ENCODE measurements at regions not wholly inside any gene's neighbourhood (a gene's known extent, or its start where the extent isn't known, plus 50 kb on each side); places are given as distances from the start of the nearest gene placed in this dataset.

- H3K4me1 ChIP-seq (ENCODE audit: control insufficient read depth, insufficient read depth, low read length), result no peaks in the 10 kb centered on the region
- peaks cover 4% of the 10 kb centered on the region for H3K9me3 ChIP-seq (replicated peaks; ENCODE audit: control insufficient read depth, low read depth, low read length)
- WGBS (ENCODE audit: insufficient coverage), result 44% methylated on average over 2 of the region's 6 CpGs
- H3K27me3 ChIP-seq (ENCODE audit: control insufficient read depth, insufficient read depth, low read length), result no peaks in the 10 kb centered on the region
- H3K36me3 ChIP-seq (ENCODE audit: control insufficient read depth, insufficient read depth, low read length), result no peaks in the 10 kb centered on the region
- H3K27ac ChIP-seq (ENCODE audit: low read length), result no peak overlapping the region
- DNase-seq, result no peak
- H3K4me3 ChIP-seq (ENCODE audit: low read length), result no peak overlapping the region
Measured at GRCh38 chr15:23839893-23840474, 152.9 kb upstream of the NDN start.

GRCh38 chr15:23846218-23846617, 159.1 kb upstream of the NDN start:
- Histone ChIP-seq H3K4me3 (ENCODE audit: low read length) (no peak overlapping the region), H3K4me1 (ENCODE audit: control insufficient read depth, insufficient read depth, low read length) (peaks cover 5% of the 10 kb centered on the region), H3K27ac (ENCODE audit: low read length) (no peak overlapping the region), H3K9me3 (replicated peaks; ENCODE audit: control insufficient read depth, low read depth, low read length) (peaks cover 3% of the 10 kb centered on the region), H3K27me3 (ENCODE audit: control insufficient read depth, insufficient read depth, low read length) (no peaks in the 10 kb centered on the region), H3K36me3 (ENCODE audit: control insufficient read depth, insufficient read depth, low read length) (no peaks in the 10 kb centered on the region)
- DNase-seq, result no peak
- WGBS (ENCODE audit: insufficient coverage), result no CpG with 5 or more reads among the region's 3 CpGs

GRCh38 chr15:23850666-23851065, 163.6 kb upstream of the NDN start:
- 44% methylated on average over 2 of the region's 6 CpGs for WGBS (ENCODE audit: insufficient coverage)
- no peak overlapping the region for H3K4me3 ChIP-seq (ENCODE audit: low read length)
- DNase-seq, result peak; percentile 87

GRCh38 chr15:23851921-23852320, 164.8 kb upstream of the NDN start:
- WGBS (ENCODE audit: insufficient coverage), result no CpG with 5 or more reads among the region's 2 CpGs
- H3K9me3 ChIP-seq (replicated peaks; ENCODE audit: control insufficient read depth, low read depth, low read length), result peaks cover 2% of the 10 kb centered on the region
- peak; percentile 55 for DNase-seq
- H3K27me3 ChIP-seq (ENCODE audit: control insufficient read depth, insufficient read depth, low read length), result no peaks in the 10 kb centered on the region
- no peaks in the 10 kb centered on the region for H3K36me3 ChIP-seq (ENCODE audit: control insufficient read depth, insufficient read depth, low read length)
- no peak overlapping the region for H3K27ac ChIP-seq (ENCODE audit: low read length)
- H3K4me1 ChIP-seq (ENCODE audit: control insufficient read depth, insufficient read depth, low read length), result peaks cover 28% of the 10 kb centered on the region
- no peak overlapping the region for H3K4me3 ChIP-seq (ENCODE audit: low read length)

More at GRCh38 chr15:23850666-23851065, 163.6 kb upstream of the NDN start:
- H3K27ac ChIP-seq (ENCODE audit: low read length), result no peak overlapping the region
- no peaks in the 10 kb centered on the region for H3K36me3 ChIP-seq (ENCODE audit: control insufficient read depth, insufficient read depth, low read length)
- peaks cover 25% of the 10 kb centered on the region for H3K4me1 ChIP-seq (ENCODE audit: control insufficient read depth, insufficient read depth, low read length)
- no peaks in the 10 kb centered on the region for H3K27me3 ChIP-seq (ENCODE audit: control insufficient read depth, insufficient read depth, low read length)
- peaks cover 4% of the 10 kb centered on the region for H3K9me3 ChIP-seq (replicated peaks; ENCODE audit: control insufficient read depth, low read depth, low read length)

- H3K36me3 ChIP-seq (ENCODE audit: control insufficient read depth, insufficient read depth, low read length), result no peaks in the 10 kb centered on the region
- no peaks in the 10 kb centered on the region for H3K27me3 ChIP-seq (ENCODE audit: control insufficient read depth, insufficient read depth, low read length)
- no CpG with 5 or more reads among the region's 1 CpG for WGBS (ENCODE audit: insufficient coverage)
- peak; percentile 72 for DNase-seq
- H3K9me3 ChIP-seq (replicated peaks; ENCODE audit: control insufficient read depth, low read depth, low read length), result peaks cover 2% of the 10 kb centered on the region
- peaks cover 28% of the 10 kb centered on the region for H3K4me1 ChIP-seq (ENCODE audit: control insufficient read depth, insufficient read depth, low read length)
- no peak overlapping the region for H3K4me3 ChIP-seq (ENCODE audit: low read length)
- peak overlapping the region; percentile 70 for H3K27ac ChIP-seq (ENCODE audit: low read length)
Measured at GRCh38 chr15:23853286-23853685, 166.2 kb upstream of the NDN start.

- Histone ChIP-seq H3K9me3 (replicated peaks; ENCODE audit: control insufficient read depth, low read depth, low read length) (peaks cover 2% of the 10 kb centered on the region), H3K4me1 (ENCODE audit: control insufficient read depth, insufficient read depth, low read length) (peaks cover 31% of the 10 kb centered on the region), H3K27me3 (ENCODE audit: control insufficient read depth, insufficient read depth, low read length) (no peaks in the 10 kb centered on the region), H3K36me3 (ENCODE audit: control insufficient read depth, insufficient read depth, low read length) (no peaks in the 10 kb centered on the region), H3K27ac (ENCODE audit: low read length) (peak overlapping the region; percentile 70), H3K4me3 (ENCODE audit: low read length) (no peak overlapping the region)
- DNase-seq, result peak; percentile 22
- WGBS (ENCODE audit: insufficient coverage), result 57% methylated on average over 1 of the region's 5 CpGs
Measured at GRCh38 chr15:23854203-23854911, 167.3 kb upstream of the NDN start.

- peak overlapping the region; percentile 70 for H3K27ac ChIP-seq (ENCODE audit: low read length)
- peaks cover 2% of the 10 kb centered on the region for H3K9me3 ChIP-seq (replicated peaks; ENCODE audit: control insufficient read depth, low read depth, low read length)
- no peaks in the 10 kb centered on the region for H3K27me3 ChIP-seq (ENCODE audit: control insufficient read depth, insufficient read depth, low read length)
- H3K4me1 ChIP-seq (ENCODE audit: control insufficient read depth, insufficient read depth, low read length), result peaks cover 35% of the 10 kb centered on the region
- WGBS (ENCODE audit: insufficient coverage), result 31% methylated on average over 3 of the region's 7 CpGs
- no peak overlapping the region for H3K4me3 ChIP-seq (ENCODE audit: low read length)
- DNase-seq, result peak; percentile 66
- H3K36me3 ChIP-seq (ENCODE audit: control insufficient read depth, insufficient read depth, low read length), result no peaks in the 10 kb centered on the region
Measured at GRCh38 chr15:23854912-23855659, 168.0 kb upstream of the NDN start.

- DNase-seq, result no peak
- H3K27me3 ChIP-seq (ENCODE audit: control insufficient read depth, insufficient read depth, low read length), result no peaks in the 10 kb centered on the region
- H3K9me3 ChIP-seq (replicated peaks; ENCODE audit: control insufficient read depth, low read depth, low read length), result peaks cover 2% of the 10 kb centered on the region
- no peak overlapping the region for H3K4me3 ChIP-seq (ENCODE audit: low read length)
- H3K27ac ChIP-seq (ENCODE audit: low read length), result no peak overlapping the region
- no peaks in the 10 kb centered on the region for H3K36me3 ChIP-seq (ENCODE audit: control insufficient read depth, insufficient read depth, low read length)
- peaks cover 36% of the 10 kb centered on the region for H3K4me1 ChIP-seq (ENCODE audit: control insufficient read depth, insufficient read depth, low read length)
- WGBS (ENCODE audit: insufficient coverage), result no CpG with 5 or more reads among the region's 4 CpGs
Measured at GRCh38 chr15:23855947-23856346, 168.8 kb upstream of the NDN start.

GRCh38 chr15:23857028-23857641, 170.0 kb upstream of the NDN start:
- peaks cover 34% of the 10 kb centered on the region for H3K4me1 ChIP-seq (ENCODE audit: control insufficient read depth, insufficient read depth, low read length)
- H3K9me3 ChIP-seq (replicated peaks; ENCODE audit: control insufficient read depth, low read depth, low read length), result peaks cover under 1% of the 10 kb centered on the region

GRCh38 chr15:23859008-23859407, 171.9 kb upstream of the NDN start:
- Histone ChIP-seq H3K36me3 (ENCODE audit: control insufficient read depth, insufficient read depth, low read length) (no peaks in the 10 kb centered on the region), H3K27me3 (ENCODE audit: control insufficient read depth, insufficient read depth, low read length) (no peaks in the 10 kb centered on the region), H3K4me1 (ENCODE audit: control insufficient read depth, insufficient read depth, low read length) (peaks cover 27% of the 10 kb centered on the region), H3K4me3 (ENCODE audit: low read length) (no peak overlapping the region), H3K27ac (ENCODE audit: low read length) (peak overlapping the region; percentile 78), H3K9me3 (replicated peaks; ENCODE audit: control insufficient read depth, low read depth, low read length) (no peaks in the 10 kb centered on the region)
- no peak for DNase-seq
- 75% methylated on average over 2 of the region's 5 CpGs for WGBS (ENCODE audit: insufficient coverage)

More at GRCh38 chr15:23857028-23857641, 170.0 kb upstream of the NDN start:
- no peaks in the 10 kb centered on the region for H3K27me3 ChIP-seq (ENCODE audit: control insufficient read depth, insufficient read depth, low read length)
- no peaks in the 10 kb centered on the region for H3K36me3 ChIP-seq (ENCODE audit: control insufficient read depth, insufficient read depth, low read length)
- H3K4me3 ChIP-seq (ENCODE audit: low read length), result no peak overlapping the region
- peak; percentile 84 for DNase-seq
- peak overlapping the region; percentile 29 for H3K27ac ChIP-seq (ENCODE audit: low read length)
- 19% methylated on average over 5 of the region's 12 CpGs for WGBS (ENCODE audit: insufficient coverage)

Data from muscle of leg (tissue), 3 donors.